ENCODE measurements at regions not wholly inside any gene's neighbourhood (a gene's known extent, or its start where the extent isn't known, plus 50 kb on each side); places are given as distances from the start of the nearest gene placed in this dataset.

DNA sequence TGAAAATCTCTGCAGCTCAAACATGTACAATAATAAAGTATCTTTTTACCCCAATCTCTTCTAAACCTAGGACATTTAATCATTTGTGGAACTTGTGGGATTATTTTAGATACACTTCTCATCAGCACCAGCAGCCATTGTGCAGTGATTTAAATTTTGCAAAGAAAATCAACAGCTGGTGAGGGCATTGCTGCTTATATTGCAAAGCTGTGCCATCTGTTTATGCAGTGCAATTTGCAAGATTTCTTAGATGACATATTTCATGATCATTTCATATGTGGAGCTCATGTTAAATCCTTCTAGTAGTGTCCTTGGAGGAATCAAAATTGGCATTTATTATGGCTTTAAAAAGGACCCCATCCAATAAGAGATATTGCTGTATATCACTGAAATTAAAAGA lies 320.7 kb downstream of the BTG1 start:
- Histone ChIP-seq H3K27me3 (ENCODE audit: insufficient read depth, low read length) (no peaks in the 10 kb centered on the region), H3K27ac (ENCODE audit: low read depth, low read length) (no peak overlapping the region), H2AFZ (ENCODE audit: low read depth, low read length) (no peak overlapping the region), H3K36me3 (ENCODE audit: insufficient read depth, low read length) (no peaks in the 10 kb centered on the region), H3K9me3 (ENCODE audit: insufficient read depth, low read depth, low read length) (no peaks in the 10 kb centered on the region), H4K20me1 (ENCODE audit: insufficient read depth, low read length) (no peaks in the 10 kb centered on the region), H3K79me2 (ENCODE audit: insufficient read depth, low read length) (no peaks in the 10 kb centered on the region), H3K4me2 (ENCODE audit: low read length) (no peak overlapping the region), H3K4me3 (ENCODE audit: insufficient read depth, low read depth, low read length) (no peak overlapping the region), H3K4me1 (ENCODE audit: insufficient read depth, low read length) (no peaks in the 10 kb centered on the region), H3K9ac (ENCODE audit: low read length) (no peak overlapping the region)
- Mint-ChIP-seq H3K4me1 (ENCODE audit: low read depth, unreplicated experiment) (no peaks in the 10 kb centered on the region), H3K27ac (ENCODE audit: unreplicated experiment) (no peak overlapping the region), H3K27me3 (ENCODE audit: low read depth, unreplicated experiment) (no peaks in the 10 kb centered on the region), H3K9me3 (ENCODE audit: unreplicated experiment) (peaks cover 2% of the 10 kb centered on the region), H3K36me3 (ENCODE audit: low read depth, unreplicated experiment) (no peaks in the 10 kb centered on the region), H3K4me3 (ENCODE audit: unreplicated experiment) (no peak overlapping the region)
- TF ChIP-seq, protein P1, sequence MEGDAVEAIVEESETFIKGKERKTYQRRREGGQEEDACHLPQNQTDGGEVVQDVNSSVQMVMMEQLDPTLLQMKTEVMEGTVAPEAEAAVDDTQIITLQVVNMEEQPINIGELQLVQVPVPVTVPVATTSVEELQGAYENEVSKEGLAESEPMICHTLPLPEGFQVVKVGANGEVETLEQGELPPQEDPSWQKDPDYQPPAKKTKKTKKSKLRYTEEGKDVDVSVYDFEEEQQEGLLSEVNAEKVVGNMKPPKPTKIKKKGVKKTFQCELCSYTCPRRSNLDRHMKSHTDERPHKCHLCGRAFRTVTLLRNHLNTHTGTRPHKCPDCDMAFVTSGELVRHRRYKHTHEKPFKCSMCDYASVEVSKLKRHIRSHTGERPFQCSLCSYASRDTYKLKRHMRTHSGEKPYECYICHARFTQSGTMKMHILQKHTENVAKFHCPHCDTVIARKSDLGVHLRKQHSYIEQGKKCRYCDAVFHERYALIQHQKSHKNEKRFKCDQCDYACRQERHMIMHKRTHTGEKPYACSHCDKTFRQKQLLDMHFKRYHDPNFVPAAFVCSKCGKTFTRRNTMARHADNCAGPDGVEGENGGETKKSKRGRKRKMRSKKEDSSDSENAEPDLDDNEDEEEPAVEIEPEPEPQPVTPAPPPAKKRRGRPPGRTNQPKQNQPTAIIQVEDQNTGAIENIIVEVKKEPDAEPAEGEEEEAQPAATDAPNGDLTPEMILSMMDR (IDR thresholded peaks at IDR 0.05; ENCODE audit: insufficient read depth, low read depth, low read length): no peak
- TF ChIP-seq EZH2 (IDR thresholded peaks at IDR 0.05; ENCODE audit: insufficient read depth, low read length): no peak
- DNase-seq (ENCODE audit: low read depth): no peak
- FAIRE-seq: no peak

DNA sequence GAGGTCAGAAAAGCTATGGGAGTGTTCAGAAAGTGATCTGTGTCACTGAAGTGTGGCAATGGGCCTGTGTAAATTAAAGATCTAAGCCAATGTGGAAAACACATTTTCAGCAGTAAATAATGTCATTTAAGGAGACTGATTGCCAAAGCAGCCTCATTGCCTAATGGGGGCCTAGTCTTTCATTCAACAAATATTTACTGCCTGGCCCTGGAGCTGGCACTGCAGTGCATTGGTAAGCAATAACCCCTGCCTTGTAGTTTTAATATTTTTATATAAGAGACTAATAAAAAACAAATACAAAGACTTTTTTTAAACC lies 326.6 kb downstream of the BTG1 start:
- peaks cover 10% of the 10 kb centered on the region for H3K4me1 ChIP-seq (ENCODE audit: insufficient read depth, low read length)
- H3K4me2 ChIP-seq (ENCODE audit: low read length): no peak overlapping the region
- FAIRE-seq (no peak), DNase-seq (ENCODE audit: low read depth) (no peak)
- Mint-ChIP-seq H3K36me3 (ENCODE audit: low read depth, unreplicated experiment) (no peaks in the 10 kb centered on the region), H3K4me3 (ENCODE audit: unreplicated experiment) (no peak overlapping the region), H3K27me3 (ENCODE audit: low read depth, unreplicated experiment) (no peaks in the 10 kb centered on the region), H3K4me1 (ENCODE audit: low read depth, unreplicated experiment) (no peaks in the 10 kb centered on the region), H3K27ac (ENCODE audit: unreplicated experiment) (no peak overlapping the region), H3K9me3 (ENCODE audit: unreplicated experiment) (peaks cover 2% of the 10 kb centered on the region)
- no peak overlapping the region for H3K9ac ChIP-seq (ENCODE audit: low read length)
- no peaks in the 10 kb centered on the region for H3K27me3 ChIP-seq (ENCODE audit: insufficient read depth, low read length)
- H3K79me2 ChIP-seq (ENCODE audit: insufficient read depth, low read length): no peaks in the 10 kb centered on the region
- H3K4me3 ChIP-seq (ENCODE audit: insufficient read depth, low read depth, low read length): no peak overlapping the region
- H3K36me3 ChIP-seq (ENCODE audit: insufficient read depth, low read length): no peaks in the 10 kb centered on the region
- H3K9me3 ChIP-seq (ENCODE audit: insufficient read depth, low read depth, low read length): no peaks in the 10 kb centered on the region
- TF ChIP-seq, protein P1 (IDR thresholded peaks at IDR 0.05; ENCODE audit: insufficient read depth, low read depth, low read length): no peak
- no peak for TF ChIP-seq EZH2 (IDR thresholded peaks at IDR 0.05; ENCODE audit: insufficient read depth, low read length)
- no peak overlapping the region for H2AFZ ChIP-seq (ENCODE audit: low read depth, low read length)
- no peak overlapping the region for H3K27ac ChIP-seq (ENCODE audit: low read depth, low read length)
- no peaks in the 10 kb centered on the region for H4K20me1 ChIP-seq (ENCODE audit: insufficient read depth, low read length)

DNA sequence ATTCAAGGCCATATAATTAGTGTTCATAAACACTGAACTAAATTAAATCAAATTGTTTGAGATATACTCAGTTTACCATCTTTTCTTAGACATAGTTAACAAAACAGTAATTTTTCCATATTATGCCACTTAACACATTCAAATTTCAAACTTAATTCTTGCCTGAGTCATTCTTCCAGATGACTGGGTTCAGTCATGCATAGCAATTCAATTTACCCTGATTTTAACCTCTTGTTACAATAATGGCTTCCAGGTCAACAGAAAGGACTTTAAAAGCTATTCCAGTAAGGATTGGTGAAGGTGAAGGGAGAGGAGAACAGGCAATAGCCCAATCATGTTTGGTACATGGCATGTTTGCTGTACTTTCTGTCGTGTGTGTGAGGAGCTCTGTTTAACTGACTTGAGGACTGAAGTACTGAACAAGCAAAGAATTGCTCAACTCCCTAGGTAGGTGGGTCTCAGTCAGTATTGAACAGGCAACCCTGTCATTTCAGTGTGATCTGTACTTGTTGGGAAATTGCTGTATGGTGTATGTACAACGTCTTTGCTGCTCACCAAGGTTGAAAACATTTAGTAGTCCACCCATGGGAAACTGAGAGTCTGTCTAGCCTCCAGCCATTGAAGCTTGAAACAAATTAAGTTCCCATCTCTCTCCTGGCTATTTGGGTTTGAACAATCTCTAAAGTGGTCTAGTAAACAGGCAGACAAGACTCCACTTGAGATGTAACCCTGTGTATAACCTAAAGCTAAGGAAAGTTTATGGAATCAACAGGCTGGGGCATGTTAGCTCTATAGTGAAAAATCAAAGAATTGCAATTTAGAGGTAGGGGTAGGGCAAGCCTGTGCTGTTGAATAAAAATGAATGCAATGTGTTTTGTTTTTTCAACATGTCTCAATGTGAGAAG lies 327.2 kb downstream of the BTG1 start:
- H3K36me3 Mint-ChIP-seq (ENCODE audit: low read depth, unreplicated experiment): no peaks in the 10 kb centered on the region
- no peaks in the 10 kb centered on the region for H4K20me1 ChIP-seq (ENCODE audit: insufficient read depth, low read length)
- no peaks in the 10 kb centered on the region for H3K27me3 ChIP-seq (ENCODE audit: insufficient read depth, low read length)
- H3K79me2 ChIP-seq (ENCODE audit: insufficient read depth, low read length): no peaks in the 10 kb centered on the region
- H3K27me3 Mint-ChIP-seq (ENCODE audit: low read depth, unreplicated experiment): no peaks in the 10 kb centered on the region
- H3K4me1 Mint-ChIP-seq (ENCODE audit: low read depth, unreplicated experiment): no peaks in the 10 kb centered on the region
- no peak overlapping the region for H3K4me2 ChIP-seq (ENCODE audit: low read length)
- H3K4me3 ChIP-seq (ENCODE audit: insufficient read depth, low read depth, low read length): no peak overlapping the region
- FAIRE-seq (peak; percentile 56), DNase-seq (ENCODE audit: low read depth) (peak; percentile 43)
- H3K27ac ChIP-seq (ENCODE audit: low read depth, low read length): no peak overlapping the region
- H3K27ac Mint-ChIP-seq (ENCODE audit: unreplicated experiment): no peak overlapping the region
- no peak overlapping the region for H3K9ac ChIP-seq (ENCODE audit: low read length)
- H3K4me3 Mint-ChIP-seq (ENCODE audit: unreplicated experiment): no peak overlapping the region
- TF ChIP-seq EZH2 (IDR thresholded peaks at IDR 0.05; ENCODE audit: insufficient read depth, low read length): no peak
- TF ChIP-seq, protein P1 (IDR thresholded peaks at IDR 0.05; ENCODE audit: insufficient read depth, low read depth, low read length): no peak
- no peak overlapping the region for H2AFZ ChIP-seq (ENCODE audit: low read depth, low read length)
- H3K9me3 Mint-ChIP-seq (ENCODE audit: unreplicated experiment): peaks cover 2% of the 10 kb centered on the region
- H3K9me3 ChIP-seq (ENCODE audit: insufficient read depth, low read depth, low read length): no peaks in the 10 kb centered on the region
- peaks cover 10% of the 10 kb centered on the region for H3K4me1 ChIP-seq (ENCODE audit: insufficient read depth, low read length)
- no peaks in the 10 kb centered on the region for H3K36me3 ChIP-seq (ENCODE audit: insufficient read depth, low read length)
